H1 (cell line): ENCODE measurements at regions not wholly inside any gene's neighbourhood (a gene's known extent, or its start where the extent isn't known, plus 50 kb on each side); places are given as distances from the start of the nearest gene placed in this dataset.

Experiments used
- CTCF ChIA-PET: fragments of 300-600 bp; sonication (Branson Sonifier 250); formaldehyde crosslinking; loops from one replicate; lab custom pipeline; 2021; ENCODE audit not compliant: partially characterized antibody; lab: Charles Lee
- POLR2A ChIA-PET: fragments of 300-600 bp; sonication (Branson Sonifier 250); formaldehyde crosslinking; loops from one replicate; lab custom pipeline; 2021; ENCODE audit warnings: inconsistent platforms; ENCODE audit not compliant: partially characterized antibody; lab: Charles Lee
- DNase-seq, 2 experiments: peaks; one replicate each; pipeline versions ENCODE4 v3.0.0 to v3.0.0-alpha.2; 2010 to 2022; ENCODE audit warnings: low spot score in 2 of 2, low read depth in 1 of 2, mixed read lengths in 1 of 2
- FAIRE-seq: peaks from 2 replicates; lab custom pipeline; 2011; peaks lifted over from hg19 to GRCh38; lab: Jason Lieb, UNC
- H2AFZ ChIP-seq: 2 replicates; pipeline ENCODE4 v1.8.1; 2012; ENCODE audit warnings: low read length, inconsistent platforms
- H2AK5ac ChIP-seq: 2 replicates; pipeline ENCODE4 v1.6.1; 2013; ENCODE audit warnings: low read depth, low read length
- H2BK120ac ChIP-seq: replicated peaks from 2 replicates; pipeline ENCODE3; 2013; ENCODE audit warnings: low read depth, low read length, inconsistent platforms
- H2BK12ac ChIP-seq: 2 replicates; pipeline ENCODE4 v1.6.1; 2013; ENCODE audit warnings: low read depth, low read length
- H2BK15ac ChIP-seq: 2 replicates; pipeline ENCODE4 v1.6.1; 2013; ENCODE audit warnings: low read length
- H2BK20ac ChIP-seq: 2 replicates; pipeline ENCODE4 v1.6.1; 2013; ENCODE audit warnings: low read length
- H2BK5ac ChIP-seq: 2 replicates; pipeline ENCODE4 v1.6.1; 2013; ENCODE audit warnings: low read depth, low read length
- H3K14ac ChIP-seq: 2 replicates; pipeline ENCODE4 v1.6.1; 2013; ENCODE audit warnings: inconsistent platforms; ENCODE audit not compliant: insufficient read length
- H3K18ac ChIP-seq: 2 replicates; pipeline ENCODE4 v1.6.1; 2013; ENCODE audit warnings: low read length; ENCODE audit errors: extremely low read depth
- H3K23ac ChIP-seq: 2 replicates; pipeline ENCODE4 v1.6.1; 2013; ENCODE audit warnings: inconsistent platforms; ENCODE audit not compliant: insufficient read length
- H3K23me2 ChIP-seq: 2 replicates; pipeline ENCODE4 v1.6.1; 2013; ENCODE audit warnings: low read depth, low read length
- H3K27ac ChIP-seq: 2 replicates; pipeline ENCODE4 v1.6.1; 2011; ENCODE audit warnings: low read depth, low read length, inconsistent platforms
- H3K27me3 ChIP-seq, 4 experiments: replicated peaks in 1 of 4; 1 replicate in 1 of 4; 2 replicates in 3 of 4; pipeline versions ENCODE4 v1.6.1 to v1.8.1; 2011 to 2013; ENCODE audit warnings: low read length in 3 of 4, mild to moderate bottlenecking in 3 of 4, inconsistent platforms in 2 of 4, mixed read lengths in 2 of 4, moderate library complexity in 1 of 4; ENCODE audit not compliant: control insufficient read depth in 3 of 4, insufficient read depth in 3 of 4; ENCODE audit errors: extremely low read depth in 1 of 4
- H3K36me3 ChIP-seq, 4 experiments: 2 replicates each; pipeline versions ENCODE4 v1.6.1 to v1.8.1; 2011 to 2013; ENCODE audit warnings: mild to moderate bottlenecking in 4 of 4, low read length in 3 of 4, moderate library complexity in 2 of 4, control low read depth in 1 of 4, inconsistent platforms in 1 of 4; ENCODE audit not compliant: insufficient read depth in 4 of 4, control insufficient read depth in 2 of 4
- H3K4ac ChIP-seq: replicated peaks from 2 replicates; pipeline ENCODE3; 2013; ENCODE audit warnings: low read length, low read depth, mixed read lengths, inconsistent platforms; ENCODE audit not compliant: insufficient read length
- H3K4me1 ChIP-seq, 4 experiments: replicated peaks in 1 of 4; 1 replicate in 1 of 4; 2 replicates in 3 of 4; pipeline versions ENCODE4 v1.6.1 to v1.8.1; 2011 to 2013; ENCODE audit warnings: low read length in 3 of 4, inconsistent platforms in 2 of 4, mixed read lengths in 1 of 4; ENCODE audit not compliant: insufficient read depth in 4 of 4, control insufficient read depth in 3 of 4
- H3K4me2 ChIP-seq, 2 experiments: 2 replicates each; pipeline versions ENCODE4 v1.6.1 to v1.8.1; 2011 to 2013; ENCODE audit warnings: low read depth in 2 of 2, low read length in 2 of 2, control low read depth in 1 of 2, inconsistent platforms in 1 of 2, mild to moderate bottlenecking in 1 of 2; ENCODE audit not compliant: insufficient read depth in 1 of 2
- H3K4me3 ChIP-seq, 4 experiments: fragments of 200-600, 300-600 bp in 1 of 4; sonication (generic), shearing (Covaris generic), sonication (Bioruptor Twin) in 1 of 4; 2 replicates each; pipeline versions ENCODE4 v1.5.1 to v1.8.1; 2011 to 2016; ENCODE audit warnings: low read length in 4 of 4, low read depth in 3 of 4, control low read depth in 2 of 4, inconsistent platforms in 2 of 4, mild to moderate bottlenecking in 2 of 4, mixed read lengths in 1 of 4, moderate library complexity in 1 of 4; ENCODE audit not compliant: insufficient read depth in 2 of 4; ENCODE audit errors: extremely low read depth in 1 of 4
- H3K56ac ChIP-seq: replicated peaks from 2 replicates; pipeline ENCODE3; 2013; ENCODE audit warnings: low read depth, mild to moderate bottlenecking, mixed read lengths, low read length, inconsistent platforms; ENCODE audit not compliant: insufficient read length
- H3K79me1 ChIP-seq: 2 replicates; pipeline ENCODE4 v1.6.1; 2013; ENCODE audit warnings: low read depth, low read length, control low read depth
- H3K79me2 ChIP-seq, 2 experiments: 2 replicates each; pipeline versions ENCODE4 v1.6.1 to v1.8.1; 2012 to 2013; ENCODE audit warnings: low read length in 2 of 2, mild to moderate bottlenecking in 2 of 2, inconsistent platforms in 1 of 2; ENCODE audit not compliant: insufficient read depth in 2 of 2, control insufficient read depth in 1 of 2
- H3K9ac ChIP-seq, 4 experiments: replicated peaks in 1 of 4; 1 replicate in 1 of 4; 2 replicates in 3 of 4; pipeline versions ENCODE4 v1.6.1 to v1.8.1; 2011 to 2013; ENCODE audit warnings: low read depth in 3 of 4, low read length in 3 of 4, control low read depth in 2 of 4, mild to moderate bottlenecking in 2 of 4, moderate library complexity in 2 of 4, inconsistent platforms in 1 of 4; ENCODE audit errors: extremely low read depth in 1 of 4
- H3K9me3 ChIP-seq, 2 experiments: 2 replicates each; pipeline versions ENCODE4 v1.6.1 to v1.8.1; 2012 to 2013; ENCODE audit warnings: mild to moderate bottlenecking in 2 of 2, moderate library complexity in 2 of 2, control low read depth in 1 of 2, inconsistent platforms in 1 of 2, low read depth in 1 of 2, low read length in 1 of 2, mixed read lengths in 1 of 2; ENCODE audit not compliant: insufficient read depth in 2 of 2
- H4K20me1 ChIP-seq, 2 experiments: replicated peaks in 1 of 2; 2 replicates each; pipeline versions ENCODE3 to v1.8.1; 2011 to 2013; ENCODE audit warnings: inconsistent platforms in 2 of 2, low read length in 2 of 2, mild to moderate bottlenecking in 1 of 2; ENCODE audit not compliant: insufficient read depth in 2 of 2, control insufficient read depth in 1 of 2
- H4K5ac ChIP-seq: 2 replicates; pipeline ENCODE4 v1.6.1; 2013; ENCODE audit warnings: low read length, low read depth, mixed read lengths, inconsistent platforms; ENCODE audit not compliant: insufficient read length
- H4K8ac ChIP-seq: 2 replicates; pipeline ENCODE4 v1.8.0; 2013; ENCODE audit warnings: mild to moderate bottlenecking, moderate library complexity, low read length, inconsistent platforms; ENCODE audit not compliant: insufficient read depth; ENCODE audit errors: extremely low read depth
- H4K91ac ChIP-seq: replicated peaks from 2 replicates; pipeline ENCODE3; 2013; ENCODE audit warnings: low read length, mixed read lengths, inconsistent platforms; ENCODE audit not compliant: insufficient read length
- CBX5 ChIP-seq: fragments of 300-800, 300-1000 bp; sonication (generic); IDR thresholded peaks from 2 replicates; pipeline ENCODE4 v1.7.1; 2016; ENCODE audit warnings: antibody characterized with exemption, low read length, low read depth
- CBX8 ChIP-seq: fragments of 300-800, 300-1000 bp; sonication (generic); IDR thresholded peaks from 2 replicates; pipeline ENCODE4 v1.7.1; 2016; ENCODE audit warnings: low read depth, low read length, borderline replicate concordance
- CHD1 ChIP-seq: IDR thresholded peaks from 2 replicates; pipeline ENCODE4 v1.6.1; 2012; ENCODE audit warnings: low read depth, low read length, improper control_type of control experiment
- KDM5A ChIP-seq: fragments of 200-600 bp; IDR thresholded peaks from 2 replicates; pipeline ENCODE4 v1.7.1; 2012; ENCODE audit warnings: mild to moderate bottlenecking, low read length, inconsistent platforms, mixed read lengths
- WGBS, 2 experiments: shearing (Covaris generic) in 1 of 2; methylation state at CpG; one replicate each; pipeline versions ENCODE4 v1.1.6 to v1.1.7; 2013 to 2015; ENCODE audit warnings: low lambda C conversion rate in 2 of 2, mixed read lengths in 2 of 2, inconsistent platforms in 1 of 2, low coverage in 1 of 2, missing lambda C conversion rate in 1 of 2; ENCODE audit not compliant: insufficient replicate concordance in 2 of 2, insufficient coverage in 1 of 2, insufficient read length in 1 of 2; ENCODE audit errors: extremely low coverage in 1 of 2, missing lambda C conversion rate in 1 of 2; 5-methylcytosine and 5-hydroxymethylcytosine counted together

- 87% methylated on average over 8 of the region's 8 CpGs; no CpG with 5 or more reads in 1 of the 2 experiments for WGBS, 2 experiments
- Histone ChIP-seq H2BK12ac (no peak overlapping the region), H3K79me1 (no peaks in the 10 kb centered on the region), H3K4me3 (no peak overlapping the region), H3K36me3 (no peaks in the 10 kb centered on the region), H4K20me1 (no peaks in the 10 kb centered on the region), H3K9ac (no peak overlapping the region), H3K4ac (no peak overlapping the region), H3K14ac (no peak overlapping the region), H2BK120ac (no peak overlapping the region), H4K5ac (no peak overlapping the region), H3K4me2 (no peak overlapping the region), H2BK15ac (no peak overlapping the region), H3K27ac (no peak overlapping the region), H3K79me2 (no peaks in the 10 kb centered on the region), H4K91ac (no peak overlapping the region), H4K8ac (no peak overlapping the region), H3K23me2 (no peaks in the 10 kb centered on the region), H2AFZ (no peak overlapping the region), H3K23ac (no peak overlapping the region), H3K27me3 (no peaks in the 10 kb centered on the region), H3K18ac (no peak overlapping the region), H3K9me3 (no peaks in the 10 kb centered on the region), H3K56ac (no peak overlapping the region), H3K4me1 (no peaks in the 10 kb centered on the region), H2BK20ac (no peak overlapping the region), H2BK5ac (no peak overlapping the region), H2AK5ac (no peak overlapping the region)
- ChIA-PET CTCF (no interaction called here), POLR2A (no interaction called here)
- FAIRE-seq (no peak), DNase-seq (no peak)
- TF ChIP-seq CBX5 (no peak), KDM5A (no peak), CBX8 (no peak), CHD1 (no peak)
Measured at GRCh38 chr7:137146552-137147337, 196.8 kb downstream of the PTN start.
